Osteoblast (primary cell): ENCODE measurements at regions not wholly inside any gene's neighbourhood (a gene's known extent, or its start where the extent isn't known, plus 50 kb on each side); places are given as distances from the start of the nearest gene placed in this dataset.
A peak's percentile ranks its signal among the peaks of the same experiment; 100 is the strongest.

Source experiments
- DNase-seq: peaks from one replicate; pipeline ENCODE4 v3.0.0; 2011; ENCODE audit warnings: low spot score, mixed read lengths; ENCODE audit not compliant: insufficient read length; ENCODE audit errors: missing footprints
- H2AFZ ChIP-seq: 2 replicates; pipeline ENCODE4 v1.6.0; 2011; ENCODE audit warnings: mild to moderate bottlenecking, low read length
- H3K27ac ChIP-seq: 2 replicates; pipeline ENCODE4 v1.5.1; 2011; ENCODE audit warnings: mild to moderate bottlenecking, low read depth, low read length, moderate library complexity
- H3K27me3 ChIP-seq: 2 replicates; pipeline ENCODE4 v1.6.0; 2012; ENCODE audit warnings: mild to moderate bottlenecking, control low read depth, inconsistent platforms, low read length, moderate library complexity; ENCODE audit not compliant: insufficient read depth
- H3K36me3 ChIP-seq: 2 replicates; pipeline ENCODE4 v1.5.1; 2011; ENCODE audit warnings: mild to moderate bottlenecking, low read length, control low read depth, moderate library complexity; ENCODE audit not compliant: insufficient read depth
- H3K4me1 ChIP-seq: 2 replicates; pipeline ENCODE4 v1.5.1; 2011; ENCODE audit warnings: mild to moderate bottlenecking, low read length, control low read depth, moderate library complexity; ENCODE audit not compliant: insufficient read depth
- H3K4me2 ChIP-seq: 2 replicates; pipeline ENCODE4 v1.6.0; 2011; ENCODE audit warnings: mild to moderate bottlenecking, low read length; ENCODE audit not compliant: insufficient read depth
- H3K4me3 ChIP-seq: fragments of 200-600 bp; sonication (generic); 3 replicates; pipeline ENCODE4 v1.5.1; 2012; ENCODE audit warnings: mild to moderate bottlenecking, low read length, inconsistent platforms; ENCODE audit not compliant: insufficient read depth
- H3K79me2 ChIP-seq: 2 replicates; pipeline ENCODE4 v1.6.0; 2012; ENCODE audit warnings: mild to moderate bottlenecking, low read length, control low read depth, inconsistent platforms; ENCODE audit not compliant: insufficient read depth
- H3K9me3 ChIP-seq: 2 replicates; pipeline ENCODE4 v1.5.1; 2011; ENCODE audit warnings: low read depth, low read length, control low read depth
- H4K20me1 ChIP-seq: 2 replicates; pipeline ENCODE4 v1.6.0; 2012; ENCODE audit warnings: mild to moderate bottlenecking, low read length, control low read depth; ENCODE audit not compliant: insufficient read depth
- CTCF ChIP-seq: IDR thresholded peaks from 2 replicates; pipeline ENCODE4 v1.5.1; 2011; ENCODE audit warnings: mild to moderate bottlenecking, low read depth, low read length, moderate library complexity; ENCODE audit errors: extremely low read depth

GRCh38 chr10:85315657-85316056 is 987.3 kb downstream of the CCSER2 start:
- Histone ChIP-seq H3K4me3 (no peak overlapping the region), H4K20me1 (no peaks in the 10 kb centered on the region), H2AFZ (no peak overlapping the region), H3K4me1 (no peaks in the 10 kb centered on the region), H3K4me2 (no peak overlapping the region), H3K27me3 (no peaks in the 10 kb centered on the region), H3K79me2 (no peaks in the 10 kb centered on the region), H3K9me3 (peaks cover 4% of the 10 kb centered on the region), H3K27ac (no peak overlapping the region), H3K36me3 (no peaks in the 10 kb centered on the region)
- TF ChIP-seq CTCF: no peak
- DNase-seq: no peak

GRCh38 chr10:85316276-85316675 is 987.9 kb downstream of the CCSER2 start:
- Histone ChIP-seq H2AFZ (no peak overlapping the region), H3K79me2 (no peaks in the 10 kb centered on the region), H4K20me1 (no peaks in the 10 kb centered on the region), H3K9me3 (peaks cover 4% of the 10 kb centered on the region), H3K27me3 (no peaks in the 10 kb centered on the region), H3K4me3 (no peak overlapping the region), H3K4me2 (no peak overlapping the region), H3K4me1 (no peaks in the 10 kb centered on the region), H3K36me3 (no peaks in the 10 kb centered on the region), H3K27ac (no peak overlapping the region)
- DNase-seq: no peak
- TF ChIP-seq CTCF: no peak

GRCh38 chr10:85317827-85318226 is 989.4 kb downstream of the CCSER2 start:
- H3K4me2 ChIP-seq: no peak overlapping the region
- H3K9me3 ChIP-seq: peaks cover 4% of the 10 kb centered on the region
- H3K4me1 ChIP-seq: no peaks in the 10 kb centered on the region
- no peaks in the 10 kb centered on the region for H3K27me3 ChIP-seq
- no peak for DNase-seq
- H3K36me3 ChIP-seq: no peaks in the 10 kb centered on the region
- H3K79me2 ChIP-seq: no peaks in the 10 kb centered on the region
- no peaks in the 10 kb centered on the region for H4K20me1 ChIP-seq
- H3K27ac ChIP-seq: no peak overlapping the region
- H3K4me3 ChIP-seq: no peak overlapping the region
- TF ChIP-seq CTCF: no peak
- H2AFZ ChIP-seq: no peak overlapping the region

- H3K9me3 ChIP-seq: peaks cover 4% of the 10 kb centered on the region
- H3K27me3 ChIP-seq: no peaks in the 10 kb centered on the region
- H3K4me1 ChIP-seq: no peaks in the 10 kb centered on the region
- TF ChIP-seq CTCF: no peak
- H3K4me2 ChIP-seq: no peak overlapping the region
- H2AFZ ChIP-seq: no peak overlapping the region
- no peaks in the 10 kb centered on the region for H4K20me1 ChIP-seq
- no peak overlapping the region for H3K27ac ChIP-seq
- H3K4me3 ChIP-seq: no peak overlapping the region
- no peaks in the 10 kb centered on the region for H3K36me3 ChIP-seq
- H3K79me2 ChIP-seq: no peaks in the 10 kb centered on the region
- peak; percentile 31 for DNase-seq
These were observed 990.7 kb downstream of the CCSER2 start for GRCh38 chr10:85318809-85319807.
